T-helper 1 cell treated with Interleukin-12 subunit alpha and Interleukin-12 subunit beta and Interleukin-4 antibody, amounts not matched to agents 30 ng/mL and 1 ng/mL, for 36 hours (primary cell): ENCODE measurements at regions not wholly inside any gene's neighbourhood (a gene's known extent, or its start where the extent isn't known, plus 50 kb on each side); places are given as distances from the start of the nearest gene placed in this dataset.

Experiments used
- intact Hi-C: fragments of 100-400 bp; cut with micrococcal nuclease; formaldehyde crosslinking; loops from one replicate; pipeline ENCODE4 v1.15.1; 2024

- intact Hi-C loops, result no loop called here
Observed at GRCh38 chr10:33815776-33816175, 481.3 kb upstream of the NRP1 start.

GRCh38 chr10:33813871-33814270, 479.4 kb upstream of the NRP1 start:
- intact Hi-C loops, result no loop called here

- intact Hi-C loops, result no loop called here
Observed at GRCh38 chr10:33813415-33813814, 478.9 kb upstream of the NRP1 start.

GRCh38 chr10:33812586-33812985, 478.1 kb upstream of the NRP1 start:
- intact Hi-C loops, result no loop called here

GRCh38 chr10:33810986-33811385, 476.5 kb upstream of the NRP1 start:
- intact Hi-C loops, result no loop called here

- intact Hi-C loops, result loop anchor here (10.0 kb wide), 1 partner anchor 615 kb away; no protein-coding TSS in a partner anchor
Observed at GRCh38 chr10:33809732-33810131, 475.3 kb upstream of the NRP1 start.

GRCh38 chr10:33808475-33808874, 474.0 kb upstream of the NRP1 start:
- intact Hi-C loops, result loop anchor here (10.0 kb wide), 1 partner anchor 614 kb away; no protein-coding TSS in a partner anchor

GRCh38 chr10:33807531-33808359, 473.3 kb upstream of the NRP1 start:
- intact Hi-C loops, result loop anchor here (10.0 kb wide), 1 partner anchor 613 kb away; no protein-coding TSS in a partner anchor

GRCh38 chr10:33805831-33806230, 471.4 kb upstream of the NRP1 start:
- intact Hi-C loops, result loop anchor here (10.0 kb wide), 1 partner anchor 611 kb away; no protein-coding TSS in a partner anchor

- intact Hi-C loops, result loop anchor here (5.0 to 10.0 kb wide), 2 partner anchors 387 to 610 kb away; no protein-coding TSS in a partner anchor
Observed at GRCh38 chr10:33804584-33804983, 470.1 kb upstream of the NRP1 start.

GRCh38 chr10:33803248-33803647, 468.8 kb upstream of the NRP1 start:
- intact Hi-C loops, result loop anchor here (5.0 to 10.0 kb wide), 2 partner anchors 386 to 608 kb away; no protein-coding TSS in a partner anchor

- intact Hi-C loops, result loop anchor here (5.0 to 10.0 kb wide), 2 partner anchors 385 to 608 kb away; no protein-coding TSS in a partner anchor
Observed at GRCh38 chr10:33802566-33802965, 468.1 kb upstream of the NRP1 start.

GRCh38 chr10:33801705-33802104, 467.2 kb upstream of the NRP1 start:
- intact Hi-C loops, result loop anchor here (5.0 to 10.0 kb wide), 2 partner anchors 384 to 607 kb away; no protein-coding TSS in a partner anchor

GRCh38 chr10:33800986-33801385, 466.5 kb upstream of the NRP1 start:
- intact Hi-C loops, result loop anchor here (5.0 to 10.0 kb wide), 2 partner anchors 384 to 606 kb away; no protein-coding TSS in a partner anchor

- intact Hi-C loops, result loop anchor here (5.0 to 10.0 kb wide), 2 partner anchors 383 to 606 kb away; no protein-coding TSS in a partner anchor
Observed at GRCh38 chr10:33800545-33800944, 466.1 kb upstream of the NRP1 start.

GRCh38 chr10:33799944-33800323, 465.5 kb upstream of the NRP1 start:
- intact Hi-C loops, result loop anchor here (5.0 to 10.0 kb wide), 2 partner anchors 383 to 605 kb away; no protein-coding TSS in a partner anchor

GRCh38 chr10:33799281-33799943, 464.9 kb upstream of the NRP1 start:
- intact Hi-C loops, result no loop called here

- intact Hi-C loops, result no loop called here
Observed at GRCh38 chr10:33798754-33799153, 464.3 kb upstream of the NRP1 start.

- intact Hi-C loops, result no loop called here
Observed at GRCh38 chr10:33796680-33797079, 462.2 kb upstream of the NRP1 start.

GRCh38 chr10:33795529-33795928, 461.1 kb upstream of the NRP1 start:
- intact Hi-C loops, result no loop called here

- intact Hi-C loops, result no loop called here
Observed at GRCh38 chr10:33794460-33794859, 460.0 kb upstream of the NRP1 start.

GRCh38 chr10:33793793-33794192, 459.3 kb upstream of the NRP1 start:
- intact Hi-C loops, result no loop called here
